Heart left ventricle (tissue), 13 donors: ENCODE measurements at regions not wholly inside any gene's neighbourhood (a gene's known extent, or its start where the extent isn't known, plus 50 kb on each side); places are given as distances from the start of the nearest gene placed in this dataset.
"Not testable (repeated sequence)": the region's sequence is repeated elsewhere in the genome, so short reads cannot be mapped to it uniquely, and the experiment has no call there.

Experiments used
- POLR2A ChIP-seq, 2 donors: fragments of 450-650 bp; IDR thresholded peaks; one replicate each; pipeline ENCODE4 v1.6.1; 2017; ENCODE audit warnings: antibody characterized with exemption in 2 of 2, mild to moderate bottlenecking in 2 of 2, moderate library complexity in 2 of 2
- TF ChIP-seq, protein P1 (sequence below), 12 donors: fragments of 200-600 bp; sonication (generic) in 4 of 12; IDR thresholded peaks; one replicate each; pipeline versions ENCODE4 v1.5.0 to v1.8.0; 2018 to 2022; ENCODE audit warnings: antibody characterized with exemption in 12 of 12, mild to moderate bottlenecking in 5 of 12
- donor health status: ischemic (EF 13 %, LVEDD 7.1; RV severe dilation, severe dysfunction).
- donor health status: DM: no; HTN: yes; CAD: no.
- donor health status: DM: no; HTN: no; CAD: no.
- donor health status: ischemic (EF 25% LVEDD 6.9; RV normal size, moderate dysfunction).
- donor health status: ischemic (EF 25% LVEDD 5.7; RV mildly dilated, moderate dysfunction).
- donor health status: ischemic (EF 35%, LVEDD 5.7; RV mildly dilated, moderate dysfunction).
- donor health status: nonischemic (EF 11% LVEDD 7.7; RV severe dilation, severe dysfunction).
- donor health status: DM: yes; HTN: yes; CAD: no.
- donor health status: PGD.
- donor health status: ischemic (EF 29% LVEDD 5.4; RV normal size, mild dysfunction).
- donor health status: nonischemic (EF 23%, LVEDD 6.1; RV moderate dilation, normal function).

DNA sequence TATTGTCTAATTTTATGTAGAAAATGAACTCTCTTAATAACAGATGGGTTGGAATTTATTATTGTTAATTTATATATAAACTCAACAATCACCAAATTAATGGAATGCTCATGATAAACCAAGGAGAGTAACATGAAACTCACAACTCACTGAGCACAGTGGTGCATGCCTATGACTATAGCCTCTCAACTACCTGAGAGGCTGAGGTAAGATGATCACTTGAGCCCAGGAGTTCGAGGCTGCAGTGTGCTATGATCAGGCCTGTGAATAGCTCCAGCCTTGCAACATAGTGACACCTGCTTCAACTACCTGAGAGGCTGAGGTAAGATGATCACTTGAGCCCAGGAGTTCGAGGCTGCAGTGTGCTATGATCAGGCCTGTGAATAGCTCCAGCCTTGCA is 848.6 kb downstream of the DIPK2A start:
- TF ChIP-seq, protein P1, sequence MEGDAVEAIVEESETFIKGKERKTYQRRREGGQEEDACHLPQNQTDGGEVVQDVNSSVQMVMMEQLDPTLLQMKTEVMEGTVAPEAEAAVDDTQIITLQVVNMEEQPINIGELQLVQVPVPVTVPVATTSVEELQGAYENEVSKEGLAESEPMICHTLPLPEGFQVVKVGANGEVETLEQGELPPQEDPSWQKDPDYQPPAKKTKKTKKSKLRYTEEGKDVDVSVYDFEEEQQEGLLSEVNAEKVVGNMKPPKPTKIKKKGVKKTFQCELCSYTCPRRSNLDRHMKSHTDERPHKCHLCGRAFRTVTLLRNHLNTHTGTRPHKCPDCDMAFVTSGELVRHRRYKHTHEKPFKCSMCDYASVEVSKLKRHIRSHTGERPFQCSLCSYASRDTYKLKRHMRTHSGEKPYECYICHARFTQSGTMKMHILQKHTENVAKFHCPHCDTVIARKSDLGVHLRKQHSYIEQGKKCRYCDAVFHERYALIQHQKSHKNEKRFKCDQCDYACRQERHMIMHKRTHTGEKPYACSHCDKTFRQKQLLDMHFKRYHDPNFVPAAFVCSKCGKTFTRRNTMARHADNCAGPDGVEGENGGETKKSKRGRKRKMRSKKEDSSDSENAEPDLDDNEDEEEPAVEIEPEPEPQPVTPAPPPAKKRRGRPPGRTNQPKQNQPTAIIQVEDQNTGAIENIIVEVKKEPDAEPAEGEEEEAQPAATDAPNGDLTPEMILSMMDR (IDR thresholded peaks at IDR 0.05): not testable (repeated sequence)
- TF ChIP-seq POLR2A (IDR thresholded peaks at IDR 0.05): not testable (repeated sequence)
